Upper lobe of left lung (tissue), 6 donors: ENCODE measurements at regions not wholly inside any gene's neighbourhood (a gene's known extent, or its start where the extent isn't known, plus 50 kb on each side); places are given as distances from the start of the nearest gene placed in this dataset.

Experiments used
- ATAC-seq, 2 donors: fragments of 200-7000 bp; cut with Tn5 transposase; one replicate each; pipeline ENCODE4 v1.9.1; 2022; ENCODE audit warnings: mild to moderate bottlenecking in 2 of 2, moderate library complexity in 2 of 2; ENCODE audit not compliant: low FRiP score in 2 of 2
- DNase-seq, 2 donors: peaks; one replicate each; pipeline ENCODE4 v3.0.0-alpha.2; 2019 to 2020
- H3K27ac ChIP-seq, 4 donors: fragments of 200-600 bp; sonication (generic); one replicate each; pipeline ENCODE4 v1.5.1; 2016 to 2019
- H3K27me3 ChIP-seq, 4 donors: fragments of 200-600 bp; sonication (generic); one replicate each; pipeline ENCODE4 v1.5.1; 2017 to 2019
- H3K36me3 ChIP-seq, 4 donors: fragments of 200-600 bp; sonication (generic); one replicate each; pipeline ENCODE4 v1.5.1; 2016 to 2019
- H3K4me1 ChIP-seq, 4 donors: fragments of 200-600 bp; sonication (generic); one replicate each; pipeline ENCODE4 v1.5.1; 2018 to 2019
- H3K4me3 ChIP-seq, 4 donors: fragments of 200-600 bp; sonication (generic); one replicate each; pipeline ENCODE4 v1.5.1; 2017 to 2019; ENCODE audit warnings: mild to moderate bottlenecking in 2 of 4, moderate library complexity in 1 of 4
- H3K9me3 ChIP-seq, 4 donors: fragments of 200-600 bp; sonication (generic); one replicate each; pipeline ENCODE4 v1.5.1; 2018 to 2019
- EP300 ChIP-seq, 4 donors: sonication (generic); formaldehyde crosslinking; IDR thresholded peaks; one replicate each; pipeline ENCODE4 v1.5.1; 2017; ENCODE audit warnings: antibody characterized with exemption in 4 of 4, control low read depth in 2 of 4
- POLR2A ChIP-seq, 4 donors: fragments of 450-650 bp; IDR thresholded peaks; one replicate each; pipeline ENCODE4 v1.5.1; 2016 to 2017; ENCODE audit warnings: antibody characterized with exemption in 4 of 4, mild to moderate bottlenecking in 2 of 4
- POLR2AphosphoS5 ChIP-seq, 2 donors: sonication (generic); formaldehyde crosslinking; IDR thresholded peaks; one replicate each; pipeline ENCODE4 v1.5.1; 2017; ENCODE audit warnings: antibody characterized with exemption in 2 of 2
- WGBS, 2 donors: methylation state at CpG; one replicate each; pipeline ENCODE4 v1.1.5; 2017 to 2018; 5-methylcytosine and 5-hydroxymethylcytosine counted together
- TF ChIP-seq, protein P1 (sequence below), 6 experiments: fragments of 450-650 bp in 4 of 6; fragments of 200-600 bp in 2 of 6; sonication (generic) in 2 of 6; IDR thresholded peaks; one replicate each; pipeline ENCODE4 v1.5.1; 2016 to 2019; ENCODE audit warnings: antibody characterized with exemption in 6 of 6
- donor health status: DM: no; HTN: no; CAD: no; lungs with moderate emphysema.
- donor health status: DM: no; HTN: yes; CAD: no; lungs with severe emphysema.

DNA sequence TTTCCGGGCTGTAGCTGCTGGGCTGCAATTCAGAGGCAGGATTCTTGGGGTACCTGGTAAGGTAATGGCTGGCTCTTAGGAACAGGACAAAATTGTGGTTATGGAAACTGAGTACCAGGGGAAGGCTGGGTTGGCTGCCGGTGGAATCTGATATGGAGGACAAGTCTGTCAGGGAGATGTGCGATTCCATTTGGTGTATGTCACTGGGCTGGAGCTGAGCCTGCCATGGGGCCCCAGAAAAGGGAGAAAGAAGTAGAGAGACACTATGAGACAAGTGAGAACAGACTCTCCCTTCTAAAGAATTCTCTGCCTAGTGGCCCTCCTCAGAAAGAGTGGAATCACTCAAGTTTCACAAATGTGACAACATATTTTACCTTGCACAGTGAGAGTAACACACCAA is 368.2 kb upstream of the ROPN1 start:
- 71 to 75% methylated on average over 2 to 3 of the region's 3 CpGs for WGBS, 2 donors
- Histone ChIP-seq H3K9me3 (no peaks in the 10 kb centered on the region), H3K36me3 (no peaks in the 10 kb centered on the region), H3K4me3 (no peak overlapping the region), H3K4me1 (no peaks in the 10 kb centered on the region), H3K27me3 (no peaks in the 10 kb centered on the region), H3K27ac (no peak overlapping the region)
- DNase-seq (no peak), ATAC-seq (no peak)
- TF ChIP-seq EP300 (IDR thresholded peaks at IDR 0.05) = no peak
- TF ChIP-seq POLR2AphosphoS5 (IDR thresholded peaks at IDR 0.05) = no peak
- TF ChIP-seq, protein P1, sequence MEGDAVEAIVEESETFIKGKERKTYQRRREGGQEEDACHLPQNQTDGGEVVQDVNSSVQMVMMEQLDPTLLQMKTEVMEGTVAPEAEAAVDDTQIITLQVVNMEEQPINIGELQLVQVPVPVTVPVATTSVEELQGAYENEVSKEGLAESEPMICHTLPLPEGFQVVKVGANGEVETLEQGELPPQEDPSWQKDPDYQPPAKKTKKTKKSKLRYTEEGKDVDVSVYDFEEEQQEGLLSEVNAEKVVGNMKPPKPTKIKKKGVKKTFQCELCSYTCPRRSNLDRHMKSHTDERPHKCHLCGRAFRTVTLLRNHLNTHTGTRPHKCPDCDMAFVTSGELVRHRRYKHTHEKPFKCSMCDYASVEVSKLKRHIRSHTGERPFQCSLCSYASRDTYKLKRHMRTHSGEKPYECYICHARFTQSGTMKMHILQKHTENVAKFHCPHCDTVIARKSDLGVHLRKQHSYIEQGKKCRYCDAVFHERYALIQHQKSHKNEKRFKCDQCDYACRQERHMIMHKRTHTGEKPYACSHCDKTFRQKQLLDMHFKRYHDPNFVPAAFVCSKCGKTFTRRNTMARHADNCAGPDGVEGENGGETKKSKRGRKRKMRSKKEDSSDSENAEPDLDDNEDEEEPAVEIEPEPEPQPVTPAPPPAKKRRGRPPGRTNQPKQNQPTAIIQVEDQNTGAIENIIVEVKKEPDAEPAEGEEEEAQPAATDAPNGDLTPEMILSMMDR (IDR thresholded peaks at IDR 0.05) = no peak
- no peak for TF ChIP-seq POLR2A (IDR thresholded peaks at IDR 0.05)

DNA sequence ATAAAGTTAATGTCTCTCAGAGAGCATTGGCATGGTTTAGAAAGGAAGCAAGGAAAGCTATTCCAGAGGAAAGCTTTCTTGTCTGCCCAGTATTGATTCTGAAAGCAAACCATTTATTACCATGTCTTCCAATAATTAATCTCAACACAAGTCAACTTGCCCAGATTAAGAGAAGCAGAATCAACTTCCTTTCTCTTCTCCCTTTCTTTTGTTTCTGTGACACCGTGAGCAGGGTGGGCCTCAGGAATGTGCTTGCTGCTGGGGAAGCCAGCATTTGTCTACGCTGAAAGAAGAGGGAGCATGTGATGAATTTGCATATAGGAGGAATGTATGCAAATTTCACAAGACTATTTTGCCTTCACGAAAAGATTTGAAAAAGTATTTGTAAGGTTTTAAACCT is 368.6 kb upstream of the ROPN1 start:
- Histone ChIP-seq H3K4me3 (no peak overlapping the region), H3K27me3 (no peaks in the 10 kb centered on the region), H3K36me3 (no peaks in the 10 kb centered on the region), H3K4me1 (no peaks in the 10 kb centered on the region), H3K9me3 (no peaks in the 10 kb centered on the region), H3K27ac (no peak overlapping the region)
- no peak for DNase-seq
- no peak for ATAC-seq
- TF ChIP-seq, protein P1 (IDR thresholded peaks at IDR 0.05) = no peak
- 55 to 65% methylated on average over 3 of the region's 3 CpGs for WGBS, 2 donors

- Histone ChIP-seq H3K9me3 (no peaks in the 10 kb centered on the region), H3K4me1 (no peaks in the 10 kb centered on the region), H3K27ac (no peak overlapping the region), H3K36me3 (no peaks in the 10 kb centered on the region), H3K27me3 (no peaks in the 10 kb centered on the region), H3K4me3 (no peak overlapping the region)
- TF ChIP-seq, protein P1 (IDR thresholded peaks at IDR 0.05) = no peak
- TF ChIP-seq POLR2A (IDR thresholded peaks at IDR 0.05) (no peak), POLR2AphosphoS5 (IDR thresholded peaks at IDR 0.05) (no peak), EP300 (IDR thresholded peaks at IDR 0.05) (no peak)
- ATAC-seq (no peak), DNase-seq (no peak)
- WGBS, 2 donors = 70 to 94% methylated on average over 3 of the region's 3 CpGs
Observed at GRCh38 chr3:124361566-124361965, 368.7 kb upstream of the UMPS start.

- TF ChIP-seq, protein P1 (IDR thresholded peaks at IDR 0.05) = no peak
- TF ChIP-seq POLR2A (IDR thresholded peaks at IDR 0.05) = no peak
- no peaks in the 10 kb centered on the region for H3K27me3 ChIP-seq
- H3K4me1 ChIP-seq = no peaks in the 10 kb centered on the region
- H3K27ac ChIP-seq = no peak overlapping the region
- H3K4me3 ChIP-seq = no peak overlapping the region
- ATAC-seq (no peak), DNase-seq (no peak)
- no peaks in the 10 kb centered on the region for H3K36me3 ChIP-seq
- WGBS, 2 donors = 76 to 90% methylated on average over 2 of the region's 2 CpGs
- no peaks in the 10 kb centered on the region for H3K9me3 ChIP-seq
Observed at GRCh38 chr3:124362455-124362854, 367.8 kb upstream of the UMPS start.

DNA sequence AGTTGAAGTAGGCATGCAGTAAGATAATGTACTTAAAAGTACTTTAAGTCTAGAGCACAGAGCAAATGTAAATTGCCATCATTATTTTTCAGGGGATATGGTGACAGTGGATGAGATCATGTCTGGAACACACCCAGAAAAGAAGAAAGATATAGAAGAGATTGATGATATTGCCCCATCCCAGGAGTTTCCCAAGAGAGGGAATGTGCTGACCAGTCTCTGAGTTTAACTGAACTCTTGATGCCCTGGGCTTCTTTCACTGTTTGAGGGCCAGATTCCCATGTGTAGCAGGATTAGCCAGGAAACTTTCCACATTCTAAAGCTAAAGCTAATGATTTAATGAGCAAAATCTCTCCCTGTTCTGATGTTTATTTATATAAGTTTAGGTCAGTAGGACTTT is 366.8 kb upstream of the UMPS start:
- Histone ChIP-seq H3K36me3 (no peaks in the 10 kb centered on the region), H3K9me3 (no peaks in the 10 kb centered on the region), H3K27ac (no peak overlapping the region), H3K4me1 (no peaks in the 10 kb centered on the region), H3K27me3 (no peaks in the 10 kb centered on the region), H3K4me3 (no peak overlapping the region)
- ATAC-seq = peak in 1 of 2 donors; percentile 39
- TF ChIP-seq POLR2A (IDR thresholded peaks at IDR 0.05) (no peak), POLR2AphosphoS5 (IDR thresholded peaks at IDR 0.05) (no peak), EP300 (IDR thresholded peaks at IDR 0.05) (no peak)
- TF ChIP-seq, protein P1 (IDR thresholded peaks at IDR 0.05) = no peak
- no peak for DNase-seq
